H1 (cell line): ENCODE measurements at regions not wholly inside any gene's neighbourhood (a gene's known extent, or its start where the extent isn't known, plus 50 kb on each side); places are given as distances from the start of the nearest gene placed in this dataset.

ENCODE experiments used
- CTCF ChIA-PET: fragments of 300-600 bp; sonication (Branson Sonifier 250); formaldehyde crosslinking; loops from one replicate; lab custom pipeline; 2021; ENCODE audit not compliant: partially characterized antibody; lab: Charles Lee
- POLR2A ChIA-PET: fragments of 300-600 bp; sonication (Branson Sonifier 250); formaldehyde crosslinking; loops from one replicate; lab custom pipeline; 2021; ENCODE audit warnings: inconsistent platforms; ENCODE audit not compliant: partially characterized antibody; lab: Charles Lee
- DNase-seq, 2 experiments: peaks; one replicate each; pipeline versions ENCODE4 v3.0.0 to v3.0.0-alpha.2; 2010 to 2022; ENCODE audit warnings: low spot score in 2 of 2, low read depth in 1 of 2, mixed read lengths in 1 of 2
- FAIRE-seq: peaks from 2 replicates; lab custom pipeline; 2011; peaks lifted over from hg19 to GRCh38; lab: Jason Lieb, UNC
- H2AFZ ChIP-seq: 2 replicates; pipeline ENCODE4 v1.8.1; 2012; ENCODE audit warnings: low read length, inconsistent platforms
- H2AK5ac ChIP-seq: 2 replicates; pipeline ENCODE4 v1.6.1; 2013; ENCODE audit warnings: low read depth, low read length
- H2BK120ac ChIP-seq: replicated peaks from 2 replicates; pipeline ENCODE3; 2013; ENCODE audit warnings: low read depth, low read length, inconsistent platforms
- H2BK12ac ChIP-seq: 2 replicates; pipeline ENCODE4 v1.6.1; 2013; ENCODE audit warnings: low read depth, low read length
- H2BK15ac ChIP-seq: 2 replicates; pipeline ENCODE4 v1.6.1; 2013; ENCODE audit warnings: low read length
- H2BK20ac ChIP-seq: 2 replicates; pipeline ENCODE4 v1.6.1; 2013; ENCODE audit warnings: low read length
- H2BK5ac ChIP-seq: 2 replicates; pipeline ENCODE4 v1.6.1; 2013; ENCODE audit warnings: low read depth, low read length
- H3K14ac ChIP-seq: 2 replicates; pipeline ENCODE4 v1.6.1; 2013; ENCODE audit warnings: inconsistent platforms; ENCODE audit not compliant: insufficient read length
- H3K18ac ChIP-seq: 2 replicates; pipeline ENCODE4 v1.6.1; 2013; ENCODE audit warnings: low read length; ENCODE audit errors: extremely low read depth
- H3K23ac ChIP-seq: 2 replicates; pipeline ENCODE4 v1.6.1; 2013; ENCODE audit warnings: inconsistent platforms; ENCODE audit not compliant: insufficient read length
- H3K23me2 ChIP-seq: 2 replicates; pipeline ENCODE4 v1.6.1; 2013; ENCODE audit warnings: low read depth, low read length
- H3K27ac ChIP-seq: 2 replicates; pipeline ENCODE4 v1.6.1; 2011; ENCODE audit warnings: low read depth, low read length, inconsistent platforms
- H3K27me3 ChIP-seq, 4 experiments: replicated peaks in 1 of 4; 1 replicate in 1 of 4; 2 replicates in 3 of 4; pipeline versions ENCODE4 v1.6.1 to v1.8.1; 2011 to 2013; ENCODE audit warnings: low read length in 3 of 4, mild to moderate bottlenecking in 3 of 4, inconsistent platforms in 2 of 4, mixed read lengths in 2 of 4, moderate library complexity in 1 of 4; ENCODE audit not compliant: control insufficient read depth in 3 of 4, insufficient read depth in 3 of 4; ENCODE audit errors: extremely low read depth in 1 of 4
- H3K36me3 ChIP-seq, 4 experiments: 2 replicates each; pipeline versions ENCODE4 v1.6.1 to v1.8.1; 2011 to 2013; ENCODE audit warnings: mild to moderate bottlenecking in 4 of 4, low read length in 3 of 4, moderate library complexity in 2 of 4, control low read depth in 1 of 4, inconsistent platforms in 1 of 4; ENCODE audit not compliant: insufficient read depth in 4 of 4, control insufficient read depth in 2 of 4
- H3K4ac ChIP-seq: replicated peaks from 2 replicates; pipeline ENCODE3; 2013; ENCODE audit warnings: low read length, low read depth, mixed read lengths, inconsistent platforms; ENCODE audit not compliant: insufficient read length
- H3K4me1 ChIP-seq, 4 experiments: replicated peaks in 1 of 4; 1 replicate in 1 of 4; 2 replicates in 3 of 4; pipeline versions ENCODE4 v1.6.1 to v1.8.1; 2011 to 2013; ENCODE audit warnings: low read length in 3 of 4, inconsistent platforms in 2 of 4, mixed read lengths in 1 of 4; ENCODE audit not compliant: insufficient read depth in 4 of 4, control insufficient read depth in 3 of 4
- H3K4me2 ChIP-seq, 2 experiments: 2 replicates each; pipeline versions ENCODE4 v1.6.1 to v1.8.1; 2011 to 2013; ENCODE audit warnings: low read depth in 2 of 2, low read length in 2 of 2, control low read depth in 1 of 2, inconsistent platforms in 1 of 2, mild to moderate bottlenecking in 1 of 2; ENCODE audit not compliant: insufficient read depth in 1 of 2
- H3K4me3 ChIP-seq, 4 experiments: fragments of 200-600, 300-600 bp in 1 of 4; sonication (generic), shearing (Covaris generic), sonication (Bioruptor Twin) in 1 of 4; 2 replicates each; pipeline versions ENCODE4 v1.5.1 to v1.8.1; 2011 to 2016; ENCODE audit warnings: low read length in 4 of 4, low read depth in 3 of 4, control low read depth in 2 of 4, inconsistent platforms in 2 of 4, mild to moderate bottlenecking in 2 of 4, mixed read lengths in 1 of 4, moderate library complexity in 1 of 4; ENCODE audit not compliant: insufficient read depth in 2 of 4; ENCODE audit errors: extremely low read depth in 1 of 4
- H3K56ac ChIP-seq: replicated peaks from 2 replicates; pipeline ENCODE3; 2013; ENCODE audit warnings: low read depth, mild to moderate bottlenecking, mixed read lengths, low read length, inconsistent platforms; ENCODE audit not compliant: insufficient read length
- H3K79me1 ChIP-seq: 2 replicates; pipeline ENCODE4 v1.6.1; 2013; ENCODE audit warnings: low read depth, low read length, control low read depth
- H3K79me2 ChIP-seq, 2 experiments: 2 replicates each; pipeline versions ENCODE4 v1.6.1 to v1.8.1; 2012 to 2013; ENCODE audit warnings: low read length in 2 of 2, mild to moderate bottlenecking in 2 of 2, inconsistent platforms in 1 of 2; ENCODE audit not compliant: insufficient read depth in 2 of 2, control insufficient read depth in 1 of 2
- H3K9ac ChIP-seq, 4 experiments: replicated peaks in 1 of 4; 1 replicate in 1 of 4; 2 replicates in 3 of 4; pipeline versions ENCODE4 v1.6.1 to v1.8.1; 2011 to 2013; ENCODE audit warnings: low read depth in 3 of 4, low read length in 3 of 4, control low read depth in 2 of 4, mild to moderate bottlenecking in 2 of 4, moderate library complexity in 2 of 4, inconsistent platforms in 1 of 4; ENCODE audit errors: extremely low read depth in 1 of 4
- H3K9me3 ChIP-seq, 2 experiments: 2 replicates each; pipeline versions ENCODE4 v1.6.1 to v1.8.1; 2012 to 2013; ENCODE audit warnings: mild to moderate bottlenecking in 2 of 2, moderate library complexity in 2 of 2, control low read depth in 1 of 2, inconsistent platforms in 1 of 2, low read depth in 1 of 2, low read length in 1 of 2, mixed read lengths in 1 of 2; ENCODE audit not compliant: insufficient read depth in 2 of 2
- H4K20me1 ChIP-seq, 2 experiments: replicated peaks in 1 of 2; 2 replicates each; pipeline versions ENCODE3 to v1.8.1; 2011 to 2013; ENCODE audit warnings: inconsistent platforms in 2 of 2, low read length in 2 of 2, mild to moderate bottlenecking in 1 of 2; ENCODE audit not compliant: insufficient read depth in 2 of 2, control insufficient read depth in 1 of 2
- H4K5ac ChIP-seq: 2 replicates; pipeline ENCODE4 v1.6.1; 2013; ENCODE audit warnings: low read length, low read depth, mixed read lengths, inconsistent platforms; ENCODE audit not compliant: insufficient read length
- H4K8ac ChIP-seq: 2 replicates; pipeline ENCODE4 v1.8.0; 2013; ENCODE audit warnings: mild to moderate bottlenecking, moderate library complexity, low read length, inconsistent platforms; ENCODE audit not compliant: insufficient read depth; ENCODE audit errors: extremely low read depth
- H4K91ac ChIP-seq: replicated peaks from 2 replicates; pipeline ENCODE3; 2013; ENCODE audit warnings: low read length, mixed read lengths, inconsistent platforms; ENCODE audit not compliant: insufficient read length
- ATF2 ChIP-seq: IDR thresholded peaks from 2 replicates; pipeline ENCODE4 v1.6.1; 2012; ENCODE audit warnings: low read length, inconsistent platforms
- CHD1 ChIP-seq: IDR thresholded peaks from 2 replicates; pipeline ENCODE4 v1.6.1; 2012; ENCODE audit warnings: low read depth, low read length, improper control_type of control experiment
- CHD2 ChIP-seq: IDR thresholded peaks from 2 replicates; pipeline ENCODE4 v1.6.1; 2012; ENCODE audit warnings: low read length, improper control_type of control experiment
- FOSL1 ChIP-seq: IDR thresholded peaks from 2 replicates; pipeline ENCODE4 v1.6.1; 2011; ENCODE audit warnings: mild to moderate bottlenecking, low read depth, low read length, moderate library complexity; ENCODE audit not compliant: insufficient read depth
- JUND ChIP-seq: IDR thresholded peaks from 2 replicates; pipeline ENCODE4 v1.6.1; 2011; ENCODE audit warnings: mild to moderate bottlenecking, improper control_type of control experiment, low read length
- KDM1A ChIP-seq: fragments of 200-600, 300-600 bp; sonication (generic); IDR thresholded peaks from 2 replicates; pipeline ENCODE4 v1.7.1; 2016; ENCODE audit warnings: mild to moderate bottlenecking, low read length, borderline replicate concordance
- KDM5A ChIP-seq: fragments of 200-600 bp; IDR thresholded peaks from 2 replicates; pipeline ENCODE4 v1.7.1; 2012; ENCODE audit warnings: mild to moderate bottlenecking, low read length, inconsistent platforms, mixed read lengths
- RFX5 ChIP-seq: IDR thresholded peaks from 2 replicates; pipeline ENCODE4 v1.6.1; 2011; ENCODE audit warnings: low read depth, low read length, improper control_type of control experiment, borderline replicate concordance
- SIN3A ChIP-seq, 2 experiments: IDR thresholded peaks in 1 of 2; conservative IDR thresholded peaks in 1 of 2; 2 replicates each; pipeline ENCODE4 v1.6.1; 2011 to 2012; ENCODE audit warnings: low read length in 2 of 2, improper control_type of control experiment in 1 of 2, low read depth in 1 of 2, mild to moderate bottlenecking in 1 of 2
- SP1 ChIP-seq: IDR thresholded peaks from 2 replicates; pipeline ENCODE4 v1.6.1; 2011; ENCODE audit warnings: low read depth, low read length
- SP2 ChIP-seq: IDR thresholded peaks from 2 replicates; pipeline ENCODE4 v1.6.1; 2012; ENCODE audit warnings: mild to moderate bottlenecking, low read length, inconsistent platforms
- SRF ChIP-seq: IDR thresholded peaks from 2 replicates; pipeline ENCODE4 v1.6.1; 2011; ENCODE audit warnings: mild to moderate bottlenecking, low read depth, low read length, moderate library complexity
- TBP ChIP-seq: IDR thresholded peaks from 2 replicates; pipeline ENCODE4 v1.6.1; 2011; ENCODE audit warnings: low read depth, low read length, improper control_type of control experiment
- ZNF274 ChIP-seq: IDR thresholded peaks from 2 replicates; pipeline ENCODE4 v1.7.0; 2012; ENCODE audit warnings: low read length, borderline replicate concordance; ENCODE audit errors: extremely low read depth
- WGBS, 2 experiments: shearing (Covaris generic) in 1 of 2; methylation state at CpG; one replicate each; pipeline versions ENCODE4 v1.1.6 to v1.1.7; 2013 to 2015; ENCODE audit warnings: low lambda C conversion rate in 2 of 2, mixed read lengths in 2 of 2, inconsistent platforms in 1 of 2, low coverage in 1 of 2, missing lambda C conversion rate in 1 of 2; ENCODE audit not compliant: insufficient replicate concordance in 2 of 2, insufficient coverage in 1 of 2, insufficient read length in 1 of 2; ENCODE audit errors: extremely low coverage in 1 of 2, missing lambda C conversion rate in 1 of 2; 5-methylcytosine and 5-hydroxymethylcytosine counted together

DNA sequence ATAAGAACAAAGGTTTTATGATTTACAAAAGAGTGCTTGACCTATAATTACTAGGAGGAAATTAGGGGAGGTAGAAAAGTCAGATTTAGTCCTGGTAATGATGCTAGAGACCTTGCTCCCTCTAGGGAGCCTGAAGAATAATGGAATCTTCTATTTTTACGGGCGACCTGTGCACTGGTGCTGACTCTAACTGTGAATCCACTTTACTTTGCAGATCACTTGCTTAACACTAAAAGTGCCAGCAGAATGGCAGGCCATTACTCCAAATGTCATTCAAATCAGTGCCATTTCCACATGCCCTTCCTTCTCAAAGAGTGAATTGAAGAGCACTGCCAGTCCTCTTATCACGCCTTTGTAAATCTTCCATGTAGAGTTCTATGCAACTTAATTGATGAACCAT, 359.4 kb upstream of the ARRDC3 start:
- no peak overlapping the region for H2BK120ac ChIP-seq
- H4K8ac ChIP-seq, result no peak overlapping the region
- no peaks in the 10 kb centered on the region for H4K20me1 ChIP-seq
- H2BK15ac ChIP-seq, result no peak overlapping the region
- no peak overlapping the region for H2AK5ac ChIP-seq
- no peak overlapping the region for H2BK12ac ChIP-seq
- H3K18ac ChIP-seq, result no peak overlapping the region
- no peaks in the 10 kb centered on the region for H3K23me2 ChIP-seq
- no peaks in the 10 kb centered on the region for H3K79me1 ChIP-seq
- ChIA-PET POLR2A (no interaction called here), CTCF (interaction anchor here (1.0 to 1.3 kb wide), 2 partner anchors 12 to 101 kb away, joined by 3 read pairs; no protein-coding TSS in a partner anchor)
- no peak for DNase-seq
- H3K9me3 ChIP-seq, result no peaks in the 10 kb centered on the region
- no peak overlapping the region for H3K56ac ChIP-seq
- H2BK20ac ChIP-seq, result no peak overlapping the region
- no peak overlapping the region for H3K9ac ChIP-seq
- H2AFZ ChIP-seq, result no peak overlapping the region
- no peak overlapping the region for H3K14ac ChIP-seq
- 0 out of 4 replicates have a peak overlapping the region, but pooled peaks of 1 of the 2 experiments have one; percentile 8 for H3K4me2 ChIP-seq
- WGBS, 2 experiments, result 37% methylated on average over 3 of the region's 3 CpGs; no CpG with 5 or more reads in 1 of the 2 experiments
- H3K4ac ChIP-seq, result no peak overlapping the region
- FAIRE-seq, result no peak
- no peak overlapping the region for H3K4me3 ChIP-seq
- H3K23ac ChIP-seq, result no peak overlapping the region
- no peaks in the 10 kb centered on the region for H3K79me2 ChIP-seq
- H3K4me1 ChIP-seq, result peaks cover 0 to 10% (median 0%) of the 10 kb centered on the region in 4 experiments; a peak in 1 of 7 replicates
- no peak overlapping the region for H4K5ac ChIP-seq
- H3K27ac ChIP-seq, result no peak overlapping the region
- H2BK5ac ChIP-seq, result no peak overlapping the region
- no peaks in the 10 kb centered on the region for H3K36me3 ChIP-seq
- no peak overlapping the region for H4K91ac ChIP-seq
- TF ChIP-seq SRF (no peak), TBP (no peak), FOSL1 (no peak), ATF2 (no peak), SIN3A (conservative IDR thresholded peaks at IDR 0.05 in 1 of 2, IDR thresholded peaks at IDR 0.05 in 1 of 2; ENCODE audit: low read depth in 1 of 2, low read length in 2 of 2) (no peak), CHD1 (no peak), CHD2 (no peak), JUND (no peak), KDM5A (no peak), RFX5 (no peak), ZNF274 (no peak), SP1 (no peak), SP2 (no peak), KDM1A (no peak)
- no peaks in the 10 kb centered on the region for H3K27me3 ChIP-seq
